ENCODE measurements at regions not wholly inside any gene's neighbourhood (a gene's known extent, or its start where the extent isn't known, plus 50 kb on each side); places are given as distances from the start of the nearest gene placed in this dataset.

GRCh38 chr2:129642526-129643043 lies 336.9 kb upstream of the RAB6C start:
- no peak for TF ChIP-seq CTCF (conservative IDR thresholded peaks at IDR 0.05; ENCODE audit: low read depth, low read length)
- no peak for DNase-seq (ENCODE audit: low read depth)
- no peak overlapping the region for H3K4me3 ChIP-seq (ENCODE audit: low read length)

- no peak for TF ChIP-seq CTCF (conservative IDR thresholded peaks at IDR 0.05; ENCODE audit: low read depth, low read length)
- no peak for DNase-seq (ENCODE audit: low read depth)
Observed at GRCh38 chr2:129645335-129645734, 334.1 kb upstream of the RAB6C start.

GRCh38 chr2:129646107-129646506 lies 333.4 kb upstream of the RAB6C start:
- H3K4me3 ChIP-seq (ENCODE audit: low read length): no peak overlapping the region
- TF ChIP-seq CTCF (conservative IDR thresholded peaks at IDR 0.05; ENCODE audit: low read depth, low read length): no peak
- DNase-seq (ENCODE audit: low read depth): no peak

More at GRCh38 chr2:129645335-129645734, 334.1 kb upstream of the RAB6C start:
- H3K4me3 ChIP-seq (ENCODE audit: low read length): no peak overlapping the region

- H3K4me3 ChIP-seq (ENCODE audit: low read length): no peak overlapping the region
- no peak for TF ChIP-seq CTCF (conservative IDR thresholded peaks at IDR 0.05; ENCODE audit: low read depth, low read length)
- DNase-seq (ENCODE audit: low read depth): no peak
Observed at GRCh38 chr2:129653246-129653645, 326.2 kb upstream of the RAB6C start.

GRCh38 chr2:129654331-129654730 lies 325.1 kb upstream of the RAB6C start:
- DNase-seq (ENCODE audit: low read depth): no peak
- H3K4me3 ChIP-seq (ENCODE audit: low read length): no peak overlapping the region
- TF ChIP-seq CTCF (conservative IDR thresholded peaks at IDR 0.05; ENCODE audit: low read depth, low read length): no peak

GRCh38 chr2:129656081-129656598 lies 323.3 kb upstream of the RAB6C start:
- no peak overlapping the region for H3K4me3 ChIP-seq (ENCODE audit: low read length)
- no peak for DNase-seq (ENCODE audit: low read depth)
- no peak for TF ChIP-seq CTCF (conservative IDR thresholded peaks at IDR 0.05; ENCODE audit: low read depth, low read length)

- no peak for TF ChIP-seq CTCF (conservative IDR thresholded peaks at IDR 0.05; ENCODE audit: low read depth, low read length)
- DNase-seq (ENCODE audit: low read depth): no peak
- H3K4me3 ChIP-seq (ENCODE audit: low read length): no peak overlapping the region
Observed at GRCh38 chr2:129658430-129658829, 321.0 kb upstream of the RAB6C start.

Measured in retinal pigment epithelial cell (primary cell).